ENCODE measurements at regions not wholly inside any gene's neighbourhood (a gene's known extent, or its start where the extent isn't known, plus 50 kb on each side); places are given as distances from the start of the nearest gene placed in this dataset.
"Not testable (repeated sequence)": the region's sequence is repeated elsewhere in the genome, so short reads cannot be mapped to it uniquely, and the experiment has no call there.

- not testable (repeated sequence) for H3K9me3 ChIP-seq (ENCODE audit: control insufficient read depth, low read depth, low read length); H3K27me3 ChIP-seq (ENCODE audit: control insufficient read depth, insufficient read depth, low read length)
Measured at GRCh38 chr17:54639426-54639825, 261.2 kb upstream of the TOM1L1 start.

GRCh38 chr17:54662978-54663876 is 237.4 kb upstream of the TOM1L1 start:
- Histone ChIP-seq H3K27me3 (ENCODE audit: control insufficient read depth, insufficient read depth, low read length) (no peaks in the 10 kb centered on the region), H3K36me3 (ENCODE audit: control insufficient read depth, low read depth, low read length) (no peaks in the 10 kb centered on the region), H3K4me1 (ENCODE audit: control insufficient read depth, low read depth, low read length) (no peaks in the 10 kb centered on the region), H3K4me3 (ENCODE audit: low read length) (no peak overlapping the region), H3K9ac (ENCODE audit: low read length) (no peak overlapping the region), H3K27ac (ENCODE audit: low read length) (no peak overlapping the region), H3K9me3 (ENCODE audit: control insufficient read depth, low read depth, low read length) (no peaks in the 10 kb centered on the region)

More at GRCh38 chr17:54639426-54639825, 261.2 kb upstream of the TOM1L1 start:
- not testable (repeated sequence) for H3K4me3 ChIP-seq (ENCODE audit: low read length); H3K27ac ChIP-seq (ENCODE audit: low read length); H3K36me3 ChIP-seq (ENCODE audit: control insufficient read depth, low read depth, low read length); H3K9ac ChIP-seq (ENCODE audit: low read length); H3K4me1 ChIP-seq (ENCODE audit: control insufficient read depth, low read depth, low read length)

DNA sequence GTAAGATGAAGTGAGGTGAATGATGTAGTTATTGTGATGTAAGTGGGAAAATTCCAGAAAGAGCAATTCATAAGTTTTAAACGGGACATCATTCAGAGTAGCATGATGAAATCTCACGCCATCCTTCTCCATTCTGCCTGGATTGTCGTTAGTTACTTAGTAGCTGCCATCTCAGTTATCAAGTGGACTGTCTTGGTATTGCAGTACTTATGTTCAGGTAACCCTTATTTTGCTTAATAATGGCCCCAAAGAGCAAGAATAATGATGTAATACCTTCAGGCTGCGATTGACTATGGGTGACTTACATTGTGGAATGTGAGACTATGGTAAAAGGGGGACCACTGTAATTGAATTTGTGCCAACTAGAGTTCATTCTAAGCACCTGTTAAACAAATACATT is 234.1 kb upstream of the TOM1L1 start:
- Histone ChIP-seq H3K4me1 (ENCODE audit: control insufficient read depth, low read depth, low read length) (no peaks in the 10 kb centered on the region), H3K36me3 (ENCODE audit: control insufficient read depth, low read depth, low read length) (no peaks in the 10 kb centered on the region), H3K4me3 (ENCODE audit: low read length) (no peak overlapping the region), H3K9me3 (ENCODE audit: control insufficient read depth, low read depth, low read length) (no peaks in the 10 kb centered on the region), H3K27ac (ENCODE audit: low read length) (no peak overlapping the region), H3K27me3 (ENCODE audit: control insufficient read depth, insufficient read depth, low read length) (no peaks in the 10 kb centered on the region), H3K9ac (ENCODE audit: low read length) (no peak overlapping the region)

- Histone ChIP-seq H3K9ac (ENCODE audit: low read length) (no peak overlapping the region), H3K27ac (ENCODE audit: low read length) (no peak overlapping the region), H3K36me3 (ENCODE audit: control insufficient read depth, low read depth, low read length) (no peaks in the 10 kb centered on the region), H3K9me3 (ENCODE audit: control insufficient read depth, low read depth, low read length) (no peaks in the 10 kb centered on the region), H3K27me3 (ENCODE audit: control insufficient read depth, insufficient read depth, low read length) (no peaks in the 10 kb centered on the region), H3K4me3 (ENCODE audit: low read length) (no peak overlapping the region), H3K4me1 (ENCODE audit: control insufficient read depth, low read depth, low read length) (no peaks in the 10 kb centered on the region)
Measured at GRCh38 chr17:54678158-54678557, 222.5 kb upstream of the TOM1L1 start.

DNA sequence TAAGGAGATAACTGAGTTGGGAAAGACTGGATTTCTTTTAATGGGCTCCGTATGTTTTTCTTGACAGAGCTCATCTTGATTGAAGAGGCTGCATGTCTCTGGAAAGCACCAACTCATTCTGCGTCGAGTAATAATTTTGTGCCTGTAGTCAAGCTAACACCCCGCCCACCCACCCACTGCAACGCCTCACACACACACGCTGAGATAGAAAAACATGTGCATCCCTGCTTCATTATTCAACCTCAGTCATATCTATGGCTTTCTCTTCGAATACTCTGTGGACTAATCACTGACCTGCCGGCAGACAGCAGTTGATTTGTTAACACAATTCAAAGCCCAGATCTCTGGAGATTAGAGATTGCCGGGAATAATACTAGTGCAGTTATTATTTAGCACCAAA is 220.2 kb upstream of the TOM1L1 start:
- H3K4me3 ChIP-seq (ENCODE audit: low read length), result no peak overlapping the region
- H3K4me1 ChIP-seq (ENCODE audit: control insufficient read depth, low read depth, low read length), result no peaks in the 10 kb centered on the region
- H3K9me3 ChIP-seq (ENCODE audit: control insufficient read depth, low read depth, low read length), result no peaks in the 10 kb centered on the region
- H3K36me3 ChIP-seq (ENCODE audit: control insufficient read depth, low read depth, low read length), result no peaks in the 10 kb centered on the region
- H3K27me3 ChIP-seq (ENCODE audit: control insufficient read depth, insufficient read depth, low read length), result no peaks in the 10 kb centered on the region
- no peak overlapping the region for H3K9ac ChIP-seq (ENCODE audit: low read length)
- H3K27ac ChIP-seq (ENCODE audit: low read length), result no peak overlapping the region

- Histone ChIP-seq H3K4me3 (ENCODE audit: low read length) (no peak overlapping the region), H3K9ac (ENCODE audit: low read length) (no peak overlapping the region), H3K9me3 (ENCODE audit: control insufficient read depth, low read depth, low read length) (no peaks in the 10 kb centered on the region), H3K27ac (ENCODE audit: low read length) (no peak overlapping the region), H3K27me3 (ENCODE audit: control insufficient read depth, insufficient read depth, low read length) (no peaks in the 10 kb centered on the region), H3K36me3 (ENCODE audit: control insufficient read depth, low read depth, low read length) (no peaks in the 10 kb centered on the region), H3K4me1 (ENCODE audit: control insufficient read depth, low read depth, low read length) (no peaks in the 10 kb centered on the region)
Measured at GRCh38 chr17:54694287-54694887, 206.3 kb upstream of the TOM1L1 start.

GRCh38 chr17:54712798-54713197 is 187.9 kb upstream of the TOM1L1 start:
- H3K4me3 ChIP-seq (ENCODE audit: low read length); H3K27me3 ChIP-seq (ENCODE audit: control insufficient read depth, insufficient read depth, low read length); H3K9ac ChIP-seq (ENCODE audit: low read length); H3K4me1 ChIP-seq (ENCODE audit: control insufficient read depth, low read depth, low read length); H3K27ac ChIP-seq (ENCODE audit: low read length); H3K36me3 ChIP-seq (ENCODE audit: control insufficient read depth, low read depth, low read length); H3K9me3 ChIP-seq (ENCODE audit: control insufficient read depth, low read depth, low read length): not testable (repeated sequence)

- Histone ChIP-seq H3K4me3 (ENCODE audit: low read length) (no peak overlapping the region), H3K9me3 (ENCODE audit: control insufficient read depth, low read depth, low read length) (no peaks in the 10 kb centered on the region), H3K27ac (ENCODE audit: low read length) (no peak overlapping the region), H3K36me3 (ENCODE audit: control insufficient read depth, low read depth, low read length) (no peaks in the 10 kb centered on the region), H3K27me3 (ENCODE audit: control insufficient read depth, insufficient read depth, low read length) (no peaks in the 10 kb centered on the region), H3K9ac (ENCODE audit: low read length) (no peak overlapping the region), H3K4me1 (ENCODE audit: control insufficient read depth, low read depth, low read length) (no peaks in the 10 kb centered on the region)
Measured at GRCh38 chr17:54718286-54718685, 182.4 kb upstream of the TOM1L1 start.

DNA sequence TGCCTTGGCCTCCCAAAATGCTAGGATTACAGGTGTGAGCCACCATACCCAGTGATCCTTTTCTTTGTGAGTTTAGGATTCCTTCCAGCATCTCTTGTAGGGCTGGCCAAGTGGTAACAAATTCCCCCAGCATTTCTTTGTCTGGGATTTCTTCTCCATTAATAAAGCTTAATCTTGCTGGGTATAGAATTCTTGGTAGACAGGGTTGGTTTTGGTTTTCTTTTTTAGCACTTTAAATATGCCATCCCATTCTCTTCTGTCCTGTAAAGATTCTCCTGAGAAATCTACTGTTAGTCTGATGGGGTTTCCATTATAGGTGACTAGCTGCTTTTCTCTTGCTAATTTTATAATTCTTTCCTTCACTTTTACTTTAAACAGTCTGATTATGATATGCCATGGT is 173.0 kb upstream of the TOM1L1 start:
- Histone ChIP-seq H3K4me1 (ENCODE audit: control insufficient read depth, low read depth, low read length) (no peaks in the 10 kb centered on the region), H3K9ac (ENCODE audit: low read length) (no peak overlapping the region), H3K9me3 (ENCODE audit: control insufficient read depth, low read depth, low read length) (peaks cover 6% of the 10 kb centered on the region), H3K36me3 (ENCODE audit: control insufficient read depth, low read depth, low read length) (no peaks in the 10 kb centered on the region), H3K4me3 (ENCODE audit: low read length) (no peak overlapping the region), H3K27me3 (ENCODE audit: control insufficient read depth, insufficient read depth, low read length) (no peaks in the 10 kb centered on the region), H3K27ac (ENCODE audit: low read length) (no peak overlapping the region)

GRCh38 chr17:54736573-54736972 is 164.1 kb upstream of the TOM1L1 start:
- no peaks in the 10 kb centered on the region for H3K27me3 ChIP-seq (ENCODE audit: control insufficient read depth, insufficient read depth, low read length)

DNA sequence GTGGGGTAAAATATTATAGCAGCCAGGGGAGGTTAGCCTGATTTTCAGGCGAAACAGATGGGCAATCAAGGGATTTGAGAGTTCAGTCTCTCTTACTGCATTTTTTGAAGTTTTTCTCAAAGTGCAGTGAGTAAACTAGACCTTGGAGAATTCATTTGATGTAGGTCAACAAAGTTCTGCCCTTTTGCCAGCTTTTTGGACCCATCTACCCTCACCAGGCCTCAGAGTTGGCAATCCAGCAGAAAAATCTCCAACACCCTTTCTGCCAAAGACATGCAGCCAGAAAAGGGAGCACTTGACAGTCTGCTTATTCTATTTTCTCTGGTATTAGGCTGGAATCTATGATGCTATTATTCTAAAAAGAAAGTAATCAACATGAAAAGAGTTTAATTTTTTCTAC is 162.2 kb upstream of the TOM1L1 start:
- H3K27me3 ChIP-seq (ENCODE audit: control insufficient read depth, insufficient read depth, low read length), result no peaks in the 10 kb centered on the region
- H3K9ac ChIP-seq (ENCODE audit: low read length), result no peak overlapping the region

More at GRCh38 chr17:54736573-54736972, 164.1 kb upstream of the TOM1L1 start:
- H3K4me3 ChIP-seq (ENCODE audit: low read length), result no peak overlapping the region
- H3K27ac ChIP-seq (ENCODE audit: low read length), result no peak overlapping the region
- H3K9ac ChIP-seq (ENCODE audit: low read length), result no peak overlapping the region
- H3K36me3 ChIP-seq (ENCODE audit: control insufficient read depth, low read depth, low read length), result no peaks in the 10 kb centered on the region
- H3K9me3 ChIP-seq (ENCODE audit: control insufficient read depth, low read depth, low read length), result no peaks in the 10 kb centered on the region
- no peaks in the 10 kb centered on the region for H3K4me1 ChIP-seq (ENCODE audit: control insufficient read depth, low read depth, low read length)

DNA sequence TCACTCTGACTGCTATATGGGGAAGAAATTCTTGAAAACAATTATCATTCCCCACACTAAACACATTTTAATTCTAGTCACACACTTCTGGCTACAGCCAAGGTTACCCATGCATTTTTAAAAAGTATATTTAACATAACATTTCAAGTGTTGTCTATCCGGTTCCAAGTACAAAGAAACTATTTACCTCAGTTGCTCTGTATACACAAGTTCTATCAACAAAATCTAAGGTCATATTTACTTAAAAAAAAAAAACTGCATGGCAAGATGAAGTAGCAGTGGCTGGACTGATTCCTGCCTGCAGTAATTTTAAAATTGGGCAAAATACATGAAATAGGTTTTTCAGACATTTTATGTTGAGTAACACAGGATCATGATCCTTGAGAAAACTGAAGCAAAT is 155.9 kb upstream of the TOM1L1 start:
- Histone ChIP-seq H3K4me3 (ENCODE audit: low read length) (no peak overlapping the region), H3K4me1 (ENCODE audit: control insufficient read depth, low read depth, low read length) (no peaks in the 10 kb centered on the region), H3K27ac (ENCODE audit: low read length) (no peak overlapping the region), H3K9me3 (ENCODE audit: control insufficient read depth, low read depth, low read length) (peaks cover 19% of the 10 kb centered on the region), H3K27me3 (ENCODE audit: control insufficient read depth, insufficient read depth, low read length) (no peaks in the 10 kb centered on the region), H3K9ac (ENCODE audit: low read length) (no peak overlapping the region), H3K36me3 (ENCODE audit: control insufficient read depth, low read depth, low read length) (no peaks in the 10 kb centered on the region)

More for the DNA sequence above, 162.2 kb upstream of the TOM1L1 start:
- H3K9me3 ChIP-seq (ENCODE audit: control insufficient read depth, low read depth, low read length), result no peaks in the 10 kb centered on the region
- no peaks in the 10 kb centered on the region for H3K36me3 ChIP-seq (ENCODE audit: control insufficient read depth, low read depth, low read length)
- H3K27ac ChIP-seq (ENCODE audit: low read length), result no peak overlapping the region
- H3K4me1 ChIP-seq (ENCODE audit: control insufficient read depth, low read depth, low read length), result no peaks in the 10 kb centered on the region
- H3K4me3 ChIP-seq (ENCODE audit: low read length), result no peak overlapping the region
